Breast epithelium (tissue), 4 donors: ENCODE measurements at regions not wholly inside any gene's neighbourhood (a gene's known extent, or its start where the extent isn't known, plus 50 kb on each side); places are given as distances from the start of the nearest gene placed in this dataset.

Experiments used
- DNase-seq, 2 donors: peaks; one replicate each; pipeline ENCODE4 v3.0.0-alpha.2; 2019; ENCODE audit warnings: low spot score in 2 of 2
- H3K27ac ChIP-seq, 2 donors: fragments of 200-600 bp; sonication (generic) in 1 of 2; one replicate each; pipeline ENCODE4 v1.5.1; 2016 to 2019; ENCODE audit warnings: mild to moderate bottlenecking in 1 of 2
- H3K27me3 ChIP-seq, 2 donors: fragments of 200-600 bp; sonication (generic) in 1 of 2; one replicate each; pipeline versions ENCODE4 v1.5.1 to v1.6.0; 2017 to 2019; ENCODE audit warnings: control low read depth in 1 of 2, mild to moderate bottlenecking in 1 of 2
- H3K36me3 ChIP-seq: fragments of 200-600 bp; one replicate; pipeline ENCODE4 v1.5.1; 2019
- H3K4me1 ChIP-seq, 2 donors: fragments of 200-600 bp; sonication (generic); one replicate each; pipeline ENCODE4 v1.5.1; 2016 to 2019; ENCODE audit warnings: control low read depth in 1 of 2
- H3K4me3 ChIP-seq, 3 donors: fragments of 200-600 bp; sonication (generic); 1 replicate in 2 of 3; 2 replicates in 1 of 3; pipeline ENCODE4 v1.5.1; 2016 to 2019; ENCODE audit warnings: mild to moderate bottlenecking in 3 of 3, moderate library complexity in 2 of 3
- H3K9me3 ChIP-seq, 2 donors: fragments of 200-600 bp; sonication (generic) in 1 of 2; one replicate each; pipeline ENCODE4 v1.5.1; 2016 to 2019; ENCODE audit warnings: control low read depth in 1 of 2
- POLR2A ChIP-seq: fragments of 450-650 bp; IDR thresholded peaks from one replicate; pipeline ENCODE4 v1.6.1; 2016; ENCODE audit warnings: antibody characterized with exemption, mild to moderate bottlenecking, moderate library complexity
- POLR2AphosphoS5 ChIP-seq, 3 donors: sonication (generic); formaldehyde crosslinking; IDR thresholded peaks; one replicate each; pipeline ENCODE4 v1.6.1; 2017; ENCODE audit warnings: antibody characterized with exemption in 3 of 3
- intact Hi-C: fragments of 100-400 bp; cut with DNase I; formaldehyde crosslinking; loops from one replicate; pipeline ENCODE4 v1.15.1; 2023; ENCODE audit warnings: low total_unique reads
- TF ChIP-seq, protein P1 (sequence below), 3 donors: fragments of 450-650 bp; IDR thresholded peaks; one replicate each; pipeline ENCODE4 v1.5.1; 2016 to 2017; ENCODE audit warnings: antibody characterized with exemption in 3 of 3, mild to moderate bottlenecking in 3 of 3, moderate library complexity in 3 of 3

DNA sequence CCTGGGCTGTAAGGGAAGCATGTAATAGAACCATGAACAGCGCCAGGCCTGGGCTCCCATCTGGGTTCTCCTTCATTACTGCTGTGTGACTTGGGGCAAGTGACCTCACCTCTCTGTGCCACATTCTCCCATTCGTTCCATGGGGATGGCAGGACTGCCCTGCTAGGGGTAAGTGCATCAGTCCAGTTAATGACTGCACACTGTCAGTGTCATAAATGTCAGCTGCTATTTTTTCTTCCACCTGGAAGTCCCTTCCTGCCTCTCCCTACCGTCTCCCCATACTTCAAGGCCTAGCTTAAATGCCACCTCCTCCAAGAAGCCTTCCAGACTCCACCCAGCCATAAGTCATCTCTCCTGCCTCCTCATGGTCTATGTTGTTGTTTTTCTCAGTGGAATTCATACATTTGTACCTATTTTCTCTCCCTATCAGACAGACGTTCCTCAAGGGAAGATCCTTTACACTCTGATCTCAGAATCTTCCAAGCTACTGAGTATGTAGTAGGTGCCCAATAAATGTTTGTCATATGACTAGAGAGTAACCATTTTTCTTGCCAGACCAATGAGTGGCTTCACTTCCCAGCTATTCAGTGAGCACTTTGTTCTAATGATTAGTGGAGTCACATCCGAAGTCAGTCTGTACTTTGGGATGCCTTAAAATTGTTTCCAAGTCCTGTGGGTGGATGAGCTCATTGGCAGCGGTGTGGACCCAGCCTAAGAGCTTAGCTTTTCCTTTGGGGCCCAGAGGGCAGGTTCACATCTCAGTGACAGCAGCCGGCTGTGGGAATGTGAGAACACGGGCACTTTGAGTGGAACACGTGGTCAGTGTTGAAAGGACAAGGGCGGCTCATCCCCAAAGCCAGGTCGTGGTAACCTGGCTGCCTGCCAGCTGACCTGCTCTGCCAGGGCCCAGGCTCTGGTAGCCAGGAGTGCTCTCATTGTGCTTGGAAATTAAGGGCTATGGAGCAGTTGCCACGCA, 147.5 kb upstream of the GSE1 start:
- intact Hi-C loops: no loop called here
- H3K9me3 ChIP-seq: no peaks in the 10 kb centered on the region
- TF ChIP-seq POLR2A: no peak
- peak in 1 of 3 donors; percentile 31 for TF ChIP-seq POLR2AphosphoS5 (IDR thresholded peaks at IDR 0.05)
- H3K36me3 ChIP-seq: no peaks in the 10 kb centered on the region
- DNase-seq: peak; percentile 50 to 78
- peaks cover 10 to 15% of the 10 kb centered on the region in 2 donors for H3K4me1 ChIP-seq
- peak overlapping the region; percentile 52 to 73 for H3K27ac ChIP-seq
- no peak overlapping the region for H3K4me3 ChIP-seq
- H3K27me3 ChIP-seq: no peaks in the 10 kb centered on the region

DNA sequence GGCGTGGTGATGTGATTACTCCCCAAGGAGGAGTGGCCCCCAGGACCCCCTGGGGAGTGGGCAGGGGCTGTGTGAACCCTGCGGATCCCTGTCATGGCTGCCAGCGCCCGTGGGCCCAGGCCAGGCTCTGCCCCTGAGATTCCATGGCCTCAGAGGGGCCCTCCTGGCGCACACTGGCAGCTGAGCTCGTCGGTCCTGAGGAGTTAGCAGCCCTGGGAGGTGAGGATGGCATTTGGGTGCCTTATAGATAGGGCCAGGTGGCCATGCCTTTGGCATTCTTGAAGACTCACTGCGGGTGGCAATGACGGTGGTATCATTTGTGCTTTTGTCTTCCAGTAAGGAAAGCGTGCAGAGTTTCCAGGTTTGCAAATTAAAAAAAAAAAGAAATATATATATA, 146.8 kb upstream of the GSE1 start:
- TF ChIP-seq, protein P1, sequence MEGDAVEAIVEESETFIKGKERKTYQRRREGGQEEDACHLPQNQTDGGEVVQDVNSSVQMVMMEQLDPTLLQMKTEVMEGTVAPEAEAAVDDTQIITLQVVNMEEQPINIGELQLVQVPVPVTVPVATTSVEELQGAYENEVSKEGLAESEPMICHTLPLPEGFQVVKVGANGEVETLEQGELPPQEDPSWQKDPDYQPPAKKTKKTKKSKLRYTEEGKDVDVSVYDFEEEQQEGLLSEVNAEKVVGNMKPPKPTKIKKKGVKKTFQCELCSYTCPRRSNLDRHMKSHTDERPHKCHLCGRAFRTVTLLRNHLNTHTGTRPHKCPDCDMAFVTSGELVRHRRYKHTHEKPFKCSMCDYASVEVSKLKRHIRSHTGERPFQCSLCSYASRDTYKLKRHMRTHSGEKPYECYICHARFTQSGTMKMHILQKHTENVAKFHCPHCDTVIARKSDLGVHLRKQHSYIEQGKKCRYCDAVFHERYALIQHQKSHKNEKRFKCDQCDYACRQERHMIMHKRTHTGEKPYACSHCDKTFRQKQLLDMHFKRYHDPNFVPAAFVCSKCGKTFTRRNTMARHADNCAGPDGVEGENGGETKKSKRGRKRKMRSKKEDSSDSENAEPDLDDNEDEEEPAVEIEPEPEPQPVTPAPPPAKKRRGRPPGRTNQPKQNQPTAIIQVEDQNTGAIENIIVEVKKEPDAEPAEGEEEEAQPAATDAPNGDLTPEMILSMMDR (IDR thresholded peaks at IDR 0.05): no peak
- TF ChIP-seq POLR2AphosphoS5 (IDR thresholded peaks at IDR 0.05) (no peak), POLR2A (no peak)
- Histone ChIP-seq H3K4me1 (peaks cover 10 to 15% of the 10 kb centered on the region in 2 donors), H3K27ac (peak overlapping the region; percentile 52 to 73), H3K27me3 (no peaks in the 10 kb centered on the region), H3K4me3 (no peak overlapping the region), H3K36me3 (no peaks in the 10 kb centered on the region), H3K9me3 (no peaks in the 10 kb centered on the region)
- no peak for DNase-seq
- intact Hi-C loops: no loop called here

DNA sequence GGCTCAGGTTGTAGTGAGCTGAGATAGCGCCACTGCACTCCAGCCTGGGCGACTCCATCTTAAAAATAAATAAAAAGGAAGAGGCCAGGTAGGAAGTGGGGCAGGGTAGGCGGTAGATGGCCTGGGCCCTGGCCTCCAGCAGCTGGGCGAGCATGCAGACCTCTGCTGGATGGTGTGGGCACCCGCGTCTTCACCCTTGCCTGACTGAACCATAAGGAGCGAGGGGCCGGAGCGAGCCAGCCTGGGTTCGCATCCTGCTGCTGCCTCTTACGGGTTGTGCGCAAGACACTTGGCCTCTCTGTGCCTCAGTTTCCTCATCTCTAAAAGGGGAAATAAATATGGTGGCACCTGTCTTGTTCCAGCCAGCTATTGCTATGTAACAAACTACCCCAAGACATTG, 146.1 kb upstream of the GSE1 start:
- H3K9me3 ChIP-seq: no peaks in the 10 kb centered on the region
- no peaks in the 10 kb centered on the region for H3K27me3 ChIP-seq
- TF ChIP-seq, protein P1 (IDR thresholded peaks at IDR 0.05): no peak
- no peak for TF ChIP-seq POLR2AphosphoS5 (IDR thresholded peaks at IDR 0.05)
- TF ChIP-seq POLR2A: no peak
- intact Hi-C loops: no loop called here
- no peak overlapping the region for H3K27ac ChIP-seq
- DNase-seq: no peak
- H3K4me1 ChIP-seq: peaks cover 4 to 12% of the 10 kb centered on the region in 2 donors
- no peaks in the 10 kb centered on the region for H3K36me3 ChIP-seq
- H3K4me3 ChIP-seq: no peak overlapping the region

DNA sequence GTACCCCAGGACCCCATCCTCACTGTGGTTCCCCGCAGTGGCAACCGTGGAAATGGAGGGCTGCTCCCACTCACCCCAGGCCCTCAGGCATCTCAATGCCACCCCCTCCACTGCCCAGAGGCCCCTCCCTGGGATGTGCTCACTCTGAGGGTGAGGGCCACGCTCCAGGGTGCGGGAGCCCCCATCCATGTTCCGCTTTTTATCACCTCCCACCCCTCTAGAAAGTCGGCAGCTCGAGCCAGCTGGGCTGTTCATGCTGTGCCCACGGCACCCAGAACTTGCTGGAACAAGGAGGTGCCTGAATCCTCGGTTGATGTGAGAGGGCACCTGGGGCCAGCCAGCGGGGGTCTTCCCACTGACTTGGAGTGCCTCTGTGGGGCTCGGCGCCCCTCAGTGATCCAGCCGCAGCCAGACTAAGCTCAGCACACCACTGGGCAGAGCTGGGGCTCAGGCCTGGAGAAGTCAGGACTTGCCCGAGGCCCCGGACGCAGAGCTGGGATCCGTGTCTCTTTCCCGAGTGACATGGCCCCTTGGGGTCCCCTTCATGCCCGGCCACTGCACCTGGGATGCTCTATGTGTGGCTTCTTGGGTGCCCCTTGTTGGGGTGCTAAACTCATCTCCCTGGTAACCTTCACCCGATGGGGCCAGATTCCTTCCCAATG, 143.1 kb upstream of the GSE1 start:
- H3K36me3 ChIP-seq: no peaks in the 10 kb centered on the region
- no peaks in the 10 kb centered on the region for H3K9me3 ChIP-seq
- H3K4me3 ChIP-seq: no peak overlapping the region
- H3K27ac ChIP-seq: no peak overlapping the region
- H3K4me1 ChIP-seq: peaks cover 0 to 4% of the 10 kb centered on the region in 2 donors
- no peak for DNase-seq
- TF ChIP-seq, protein P1 (IDR thresholded peaks at IDR 0.05): no peak
- TF ChIP-seq POLR2A (no peak), POLR2AphosphoS5 (IDR thresholded peaks at IDR 0.05) (no peak)
- intact Hi-C loops: no loop called here
- H3K27me3 ChIP-seq: no peaks in the 10 kb centered on the region

DNA sequence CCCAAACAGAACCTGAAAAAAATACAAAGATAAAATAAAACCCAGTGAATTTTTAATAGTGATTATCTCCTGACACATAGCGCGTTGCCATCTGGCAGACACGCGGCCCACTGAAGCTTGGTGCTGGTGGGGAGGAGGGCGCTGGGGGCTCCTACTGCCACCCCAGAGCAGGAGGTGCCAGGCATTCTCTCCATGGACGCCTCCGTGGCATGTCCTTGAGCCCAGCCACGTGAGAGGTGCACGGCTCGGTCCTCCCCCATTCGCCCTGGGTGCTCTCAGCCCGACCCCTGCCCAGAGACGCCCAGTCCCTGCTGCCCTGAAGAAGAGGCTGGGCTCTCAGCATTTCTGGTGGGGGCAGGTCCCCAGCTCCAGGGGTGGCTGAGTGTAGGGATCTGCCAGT, 142.2 kb upstream of the GSE1 start:
- H3K4me1 ChIP-seq: peaks cover 0 to 4% of the 10 kb centered on the region in 2 donors
- intact Hi-C loops: no loop called here
- DNase-seq: no peak
- no peaks in the 10 kb centered on the region for H3K9me3 ChIP-seq
- H3K27ac ChIP-seq: no peak overlapping the region
- no peak overlapping the region for H3K4me3 ChIP-seq
- no peaks in the 10 kb centered on the region for H3K27me3 ChIP-seq
- TF ChIP-seq POLR2AphosphoS5 (IDR thresholded peaks at IDR 0.05): no peak
- no peak for TF ChIP-seq POLR2A
- TF ChIP-seq, protein P1 (IDR thresholded peaks at IDR 0.05): no peak
- no peaks in the 10 kb centered on the region for H3K36me3 ChIP-seq
